Trophoblast cell (in vitro differentiated cells and primary cell): ENCODE measurements at regions not wholly inside any gene's neighbourhood (a gene's known extent, or its start where the extent isn't known, plus 50 kb on each side); places are given as distances from the start of the nearest gene placed in this dataset.
A peak's percentile ranks its signal among the peaks of the same experiment; 100 is the strongest.

Experiments used
- DNase-seq, 2 donors: peaks; one replicate each; pipeline ENCODE4 v3.0.0-alpha.2; 2016
- H2AFZ ChIP-seq: 2 replicates; pipeline ENCODE4 v1.6.1; 2013; ENCODE audit warnings: low read length, moderate library complexity, mild to moderate bottlenecking; ENCODE audit not compliant: insufficient read depth, poor library complexity
- H2AK5ac ChIP-seq: 2 replicates; pipeline ENCODE4 v1.6.1; 2013; ENCODE audit warnings: mild to moderate bottlenecking, low read length
- H2BK120ac ChIP-seq: 2 replicates; pipeline ENCODE4 v1.6.1; 2013; ENCODE audit warnings: low read length, mild to moderate bottlenecking, moderate library complexity; ENCODE audit not compliant: insufficient read depth, poor library complexity
- H2BK12ac ChIP-seq: 2 replicates; pipeline ENCODE4 v1.6.1; 2013; ENCODE audit warnings: mild to moderate bottlenecking, low read length, moderate library complexity
- H2BK5ac ChIP-seq: 2 replicates; pipeline ENCODE4 v1.6.1; 2013; ENCODE audit warnings: low read length, low read depth, moderate library complexity, mild to moderate bottlenecking; ENCODE audit not compliant: poor library complexity
- H3K14ac ChIP-seq: 2 replicates; pipeline ENCODE4 v1.6.1; 2013; ENCODE audit warnings: mild to moderate bottlenecking, low read length
- H3K18ac ChIP-seq: 2 replicates; pipeline ENCODE4 v1.6.1; 2013; ENCODE audit warnings: mild to moderate bottlenecking, low read length
- H3K23ac ChIP-seq: 2 replicates; pipeline ENCODE4 v1.6.1; 2013; ENCODE audit warnings: low read length
- H3K27ac ChIP-seq: 2 replicates; pipeline ENCODE4 v1.5.1; 2013; ENCODE audit warnings: low read depth, mild to moderate bottlenecking, inconsistent platforms, low read length, moderate library complexity
- H3K27me3 ChIP-seq: 2 replicates; pipeline ENCODE4 v1.6.1; 2013; ENCODE audit warnings: inconsistent platforms, mild to moderate bottlenecking, low read length, moderate library complexity; ENCODE audit not compliant: insufficient read depth
- H3K36me3 ChIP-seq, 2 experiments: 1 replicate in 1 of 2; 2 replicates in 1 of 2; pipeline ENCODE4 v1.6.1; 2013; ENCODE audit warnings: low read length in 2 of 2, mild to moderate bottlenecking in 2 of 2, moderate library complexity in 1 of 2; ENCODE audit not compliant: insufficient read depth in 2 of 2, control insufficient read depth in 1 of 2
- H3K4ac ChIP-seq: 2 replicates; pipeline ENCODE4 v1.6.1; 2013; ENCODE audit warnings: low read depth, mild to moderate bottlenecking, low read length, moderate library complexity
- H3K4me1 ChIP-seq, 2 experiments: 1 replicate in 1 of 2; 2 replicates in 1 of 2; pipeline ENCODE4 v1.6.1; 2013; ENCODE audit warnings: low read length in 2 of 2, mild to moderate bottlenecking in 2 of 2, moderate library complexity in 1 of 2; ENCODE audit not compliant: insufficient read depth in 2 of 2, control insufficient read depth in 1 of 2
- H3K4me2 ChIP-seq: 2 replicates; pipeline ENCODE4 v1.6.1; 2013; ENCODE audit warnings: inconsistent platforms, mild to moderate bottlenecking, low read length, moderate library complexity
- H3K4me3 ChIP-seq: 2 replicates; pipeline ENCODE4 v1.5.1; 2013; ENCODE audit warnings: mild to moderate bottlenecking, low read depth, low read length, inconsistent platforms
- H3K79me1 ChIP-seq: one replicate; pipeline ENCODE4 v1.6.1; 2013; ENCODE audit warnings: low read length
- H3K79me2 ChIP-seq: 2 replicates; pipeline ENCODE4 v1.6.1; 2013; ENCODE audit warnings: low read length, mild to moderate bottlenecking; ENCODE audit not compliant: control insufficient read depth, insufficient read depth, poor library complexity
- H3K9ac ChIP-seq: 2 replicates; pipeline ENCODE4 v1.6.1; 2013; ENCODE audit warnings: mild to moderate bottlenecking, low read length
- H3K9me3 ChIP-seq: 2 replicates; pipeline ENCODE4 v1.6.1; 2013; ENCODE audit warnings: low read depth, mild to moderate bottlenecking, control low read depth, inconsistent platforms, low read length; ENCODE audit not compliant: insufficient read depth
- H4K12ac ChIP-seq: 2 replicates; pipeline ENCODE4 v1.6.1; 2013; ENCODE audit warnings: low read depth, mild to moderate bottlenecking, low read length, moderate library complexity
- H4K8ac ChIP-seq: 2 replicates; pipeline ENCODE4 v1.6.1; 2013; ENCODE audit warnings: low read depth, mild to moderate bottlenecking, low read length, moderate library complexity
- H4K91ac ChIP-seq: one replicate; pipeline ENCODE4 v1.6.1; 2013; ENCODE audit warnings: low read depth, mild to moderate bottlenecking, low read length, moderate library complexity
- WGBS: extraction: QIAGEN DNeasy Blood & Tissue Kit; methylation state at CpG from one replicate; pipeline ENCODE4 v1.1.7; 2013; ENCODE audit warnings: missing lambda C conversion rate; ENCODE audit not compliant: insufficient read length, insufficient coverage; ENCODE audit errors: extremely low coverage; 5-methylcytosine and 5-hydroxymethylcytosine counted together

DNA sequence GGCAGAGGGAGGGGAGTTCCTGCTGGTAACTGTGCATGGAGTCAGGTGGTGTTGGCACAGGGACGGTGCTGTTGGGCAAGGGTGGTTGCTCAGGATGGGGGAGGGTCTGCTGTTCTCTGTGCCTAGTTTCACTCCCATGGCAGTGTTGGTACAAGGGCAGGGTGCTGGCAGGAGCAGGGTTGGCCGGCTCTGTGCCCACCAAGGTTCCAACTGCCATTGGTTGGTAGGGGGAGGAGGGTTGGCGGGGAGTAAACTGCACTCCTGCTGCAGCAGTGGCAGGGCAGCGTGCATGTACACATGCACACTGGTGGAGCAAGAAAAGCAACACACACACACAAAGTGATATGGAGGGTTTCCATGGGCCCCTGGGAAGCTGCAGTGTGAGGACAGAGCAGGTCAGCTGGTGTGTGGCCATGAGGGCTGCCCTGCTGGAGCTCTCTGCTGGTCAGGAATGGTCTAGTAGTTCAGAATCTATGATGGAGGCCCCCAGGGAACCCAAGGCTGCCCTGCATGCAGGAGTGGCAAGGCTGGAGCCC lies 269.9 kb upstream of the MGAT4C start:
- no peak overlapping the region for H3K4ac ChIP-seq
- no CpG with 5 or more reads among the region's 4 CpGs for WGBS
- no peak overlapping the region for H2AK5ac ChIP-seq
- H3K79me1 ChIP-seq: no peaks in the 10 kb centered on the region
- peaks cover 8% of the 10 kb centered on the region for H3K9me3 ChIP-seq
- H3K23ac ChIP-seq: no peak overlapping the region
- H4K8ac ChIP-seq: no peak overlapping the region
- no peak overlapping the region for H3K9ac ChIP-seq
- H2BK120ac ChIP-seq: no peak overlapping the region
- H4K12ac ChIP-seq: no peak overlapping the region
- no peak overlapping the region for H2AFZ ChIP-seq
- no peaks in the 10 kb centered on the region for H3K79me2 ChIP-seq
- peak overlapping the region; percentile 29 for H3K4me3 ChIP-seq
- H3K27me3 ChIP-seq: no peaks in the 10 kb centered on the region
- H3K27ac ChIP-seq: no peak overlapping the region
- no peak overlapping the region for H3K18ac ChIP-seq
- no peak overlapping the region for H3K4me2 ChIP-seq
- no peak overlapping the region for H2BK12ac ChIP-seq
- no peak for DNase-seq
- H3K14ac ChIP-seq: no peak overlapping the region
- H3K36me3 ChIP-seq: no peaks in the 10 kb centered on the region
- no peak overlapping the region for H2BK5ac ChIP-seq
- H4K91ac ChIP-seq: no peak overlapping the region
- H3K4me1 ChIP-seq: no peaks in the 10 kb centered on the region

DNA sequence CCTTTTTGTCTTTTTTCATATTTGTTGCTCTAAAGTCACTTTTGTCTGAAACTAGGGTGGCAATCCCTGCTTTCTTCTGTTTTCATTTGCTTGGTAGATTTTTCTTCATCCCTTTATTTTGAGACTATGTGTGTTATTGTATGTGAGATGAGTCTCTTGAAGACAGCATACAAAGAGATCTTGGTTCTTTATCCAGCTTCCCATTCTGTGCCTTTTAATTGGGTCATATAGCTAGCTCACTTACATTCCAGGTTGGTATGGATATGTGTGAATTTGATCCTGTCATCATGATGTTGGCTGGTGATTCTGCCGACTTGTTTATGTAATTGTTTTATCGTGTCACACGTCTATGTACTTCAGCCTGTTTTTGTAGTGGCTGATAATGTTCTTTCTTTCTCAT lies 267.7 kb upstream of the MGAT4C start:
- Histone ChIP-seq H3K27ac (no peak overlapping the region), H3K27me3 (no peaks in the 10 kb centered on the region), H2BK120ac (no peak overlapping the region), H4K91ac (no peak overlapping the region), H3K9me3 (peaks cover 8% of the 10 kb centered on the region), H4K12ac (no peak overlapping the region), H2BK5ac (no peak overlapping the region), H3K4me1 (no peaks in the 10 kb centered on the region), H2AFZ (no peak overlapping the region), H4K8ac (no peak overlapping the region), H3K36me3 (no peaks in the 10 kb centered on the region), H3K9ac (no peak overlapping the region), H3K18ac (no peak overlapping the region), H3K79me2 (no peaks in the 10 kb centered on the region), H3K4me2 (no peak overlapping the region), H3K4me3 (no peak overlapping the region), H3K79me1 (no peaks in the 10 kb centered on the region), H3K23ac (no peak overlapping the region), H2BK12ac (no peak overlapping the region), H2AK5ac (no peak overlapping the region), H3K4ac (no peak overlapping the region), H3K14ac (no peak overlapping the region)
- WGBS: no CpG with 5 or more reads among the region's 3 CpGs
- no peak for DNase-seq

DNA sequence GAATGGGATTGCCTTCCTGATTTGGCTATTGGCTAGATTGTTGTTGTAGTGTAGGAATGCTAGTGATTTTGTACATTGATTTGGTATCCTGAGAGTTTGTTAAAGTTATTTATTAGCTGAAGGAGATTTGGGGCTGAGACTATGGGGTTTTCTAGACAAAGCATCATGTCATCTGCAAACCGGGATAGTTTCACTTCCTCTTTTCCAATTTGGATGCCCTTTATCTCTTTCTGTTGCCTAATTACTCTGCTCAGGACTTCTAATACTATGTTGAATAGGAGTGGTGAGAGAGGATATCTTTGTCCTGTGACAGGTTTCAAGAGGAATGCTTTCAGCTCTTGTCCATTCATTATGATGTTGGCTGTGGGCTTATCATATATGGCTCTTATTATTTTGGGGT lies 265.7 kb upstream of the MGAT4C start:
- no peak overlapping the region for H3K9ac ChIP-seq
- H3K4me3 ChIP-seq: no peak overlapping the region
- no peak overlapping the region for H3K4me2 ChIP-seq
- peaks cover 8% of the 10 kb centered on the region for H3K9me3 ChIP-seq
- H3K14ac ChIP-seq: no peak overlapping the region
- no CpG with 5 or more reads among the region's 1 CpG for WGBS
- no peaks in the 10 kb centered on the region for H3K79me2 ChIP-seq
- H2AFZ ChIP-seq: no peak overlapping the region
- H3K23ac ChIP-seq: no peak overlapping the region
- H2AK5ac ChIP-seq: no peak overlapping the region
- H2BK12ac ChIP-seq: no peak overlapping the region
- no peak overlapping the region for H2BK5ac ChIP-seq
- no peaks in the 10 kb centered on the region for H3K79me1 ChIP-seq
- no peak for DNase-seq
- no peak overlapping the region for H2BK120ac ChIP-seq
- H3K27me3 ChIP-seq: no peaks in the 10 kb centered on the region
- no peak overlapping the region for H4K8ac ChIP-seq
- no peaks in the 10 kb centered on the region for H3K4me1 ChIP-seq
- H3K36me3 ChIP-seq: no peaks in the 10 kb centered on the region
- H4K91ac ChIP-seq: no peak overlapping the region
- no peak overlapping the region for H4K12ac ChIP-seq
- H3K27ac ChIP-seq: no peak overlapping the region
- H3K4ac ChIP-seq: no peak overlapping the region
- no peak overlapping the region for H3K18ac ChIP-seq

DNA sequence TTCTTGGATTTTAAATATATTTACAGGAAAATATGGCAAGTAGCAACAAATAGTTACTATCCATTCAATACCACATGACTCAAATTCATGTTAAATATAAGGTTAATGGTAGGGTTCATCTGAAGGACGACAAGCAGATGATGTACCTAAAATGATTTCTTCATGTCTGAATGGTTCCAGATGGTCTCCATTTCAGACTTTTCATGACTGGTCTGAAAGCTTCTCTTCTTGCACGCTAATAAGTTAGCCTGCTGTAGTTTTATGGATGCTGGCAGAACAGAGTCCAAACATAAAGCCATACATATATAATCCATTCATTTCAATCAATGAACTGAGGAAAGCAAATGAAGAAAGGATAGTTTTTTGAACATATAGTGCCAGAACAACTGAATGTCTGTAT lies 257.0 kb upstream of the MGAT4C start:
- Histone ChIP-seq H3K79me1 (no peaks in the 10 kb centered on the region), H3K18ac (no peak overlapping the region), H4K12ac (no peak overlapping the region), H3K4me1 (no peaks in the 10 kb centered on the region), H3K4me2 (no peak overlapping the region), H3K4ac (no peak overlapping the region), H2BK5ac (no peak overlapping the region), H2AK5ac (no peak overlapping the region), H3K27ac (no peak overlapping the region), H3K27me3 (no peaks in the 10 kb centered on the region), H3K14ac (no peak overlapping the region), H3K79me2 (no peaks in the 10 kb centered on the region), H2BK12ac (no peak overlapping the region), H3K23ac (no peak overlapping the region), H3K4me3 (no peak overlapping the region), H4K91ac (no peak overlapping the region), H3K36me3 (no peaks in the 10 kb centered on the region), H3K9me3 (no peaks in the 10 kb centered on the region), H2BK120ac (no peak overlapping the region), H3K9ac (no peak overlapping the region), H2AFZ (no peak overlapping the region), H4K8ac (no peak overlapping the region)
- no CpG with 5 or more reads among the region's 2 CpGs for WGBS
- no peak for DNase-seq
